CD4-positive, alpha-beta T cell (primary cell): ENCODE measurements at regions not wholly inside any gene's neighbourhood (a gene's known extent, or its start where the extent isn't known, plus 50 kb on each side); places are given as distances from the start of the nearest gene placed in this dataset.

Experiments used
- ATAC-seq: fragments of 200-7000 bp; cut with Tn5 transposase; one replicate; pipeline ENCODE4 v1.10.0; 2022; ENCODE audit warnings: mild to moderate bottlenecking; ENCODE audit not compliant: poor library complexity
- CTCF ChIA-PET: fragments of 350-600 bp; sonication (Branson Sonifier 250); formaldehyde crosslinking; loops from one replicate; lab custom pipeline; 2021; ENCODE audit warnings: antibody characterized with exemption, inconsistent platforms; lab: Charles Lee
- POLR2A ChIA-PET: fragments of 350-600 bp; sonication (Branson Sonifier 250); formaldehyde crosslinking; loops from one replicate; lab custom pipeline; 2021; ENCODE audit warnings: antibody characterized with exemption, inconsistent platforms; lab: Charles Lee
- DNase-seq, 14 experiments: peaks; one replicate each; pipeline ENCODE4 v3.0.0-alpha.2; 2013 to 2020; ENCODE audit warnings: mixed read lengths in 2 of 14
- H3K27ac ChIP-seq, 2 donors: one replicate each; pipeline versions ENCODE4 v1.5.1 to v1.7.0; 2013; ENCODE audit warnings: low read length in 2 of 2, low read depth in 1 of 2, mild to moderate bottlenecking in 1 of 2
- H3K27me3 ChIP-seq, 2 experiments: 1 replicate in 1 of 2; 2 replicates in 1 of 2; pipeline versions ENCODE4 v1.6.1 to v1.7.0; 2013; ENCODE audit warnings: low read length in 2 of 2, control low read depth in 1 of 2, mild to moderate bottlenecking in 1 of 2, moderate library complexity in 1 of 2; ENCODE audit not compliant: insufficient read depth in 2 of 2, control insufficient read depth in 1 of 2
- H3K36me3 ChIP-seq: one replicate; pipeline ENCODE4 v1.6.1; 2013; ENCODE audit warnings: low read length, control low read depth; ENCODE audit not compliant: insufficient read depth
- H3K4me1 ChIP-seq: one replicate; pipeline ENCODE4 v1.6.1; 2013; ENCODE audit warnings: low read length, control low read depth; ENCODE audit not compliant: insufficient read depth
- H3K4me3 ChIP-seq: one replicate; pipeline ENCODE4 v1.5.1; 2013; ENCODE audit warnings: mild to moderate bottlenecking, low read length, moderate library complexity
- H3K9me3 ChIP-seq, 2 experiments: 1 replicate in 1 of 2; 2 replicates in 1 of 2; pipeline versions ENCODE4 v1.6.1 to v1.7.0; 2013; ENCODE audit warnings: low read length in 2 of 2, mild to moderate bottlenecking in 2 of 2, control low read depth in 1 of 2, moderate library complexity in 1 of 2; ENCODE audit not compliant: control insufficient read depth in 1 of 2, insufficient read depth in 1 of 2
- H3K27ac Mint-ChIP-seq: one replicate; pipeline ENCODE4 v1.8.0; 2020; ENCODE audit warnings: mixed read lengths
- H3K27me3 Mint-ChIP-seq: one replicate; pipeline ENCODE4 v1.8.0; 2021; ENCODE audit warnings: mixed read lengths
- H3K36me3 Mint-ChIP-seq: one replicate; pipeline ENCODE4 v1.8.0; 2021; ENCODE audit warnings: low read depth, mixed read lengths
- H3K4me1 Mint-ChIP-seq: one replicate; pipeline ENCODE4 v1.8.0; 2021; ENCODE audit warnings: low read depth, mixed read lengths
- H3K4me3 Mint-ChIP-seq: one replicate; pipeline ENCODE4 v1.8.0; 2020; ENCODE audit warnings: mild to moderate bottlenecking, mixed read lengths
- H3K9me3 Mint-ChIP-seq: one replicate; pipeline ENCODE4 v1.8.0; 2020; ENCODE audit warnings: mixed read lengths
- CTCF ChIP-seq: fragments of 200-600 bp; IDR thresholded peaks from one replicate; pipeline ENCODE4 v1.8.0; 2022; ENCODE audit warnings: antibody characterized with exemption, mild to moderate bottlenecking
- intact Hi-C, 2 experiments: fragments of 100-400 bp; cut with DNase I in 1 of 2; cut with micrococcal nuclease in 1 of 2; formaldehyde crosslinking; loops; one replicate each; pipeline versions ENCODE4 v1.15.1 to v1.9.0; 2023 to 2025; cut with DNase I, micrococcal nuclease

- Mint-ChIP-seq H3K27ac (no peak overlapping the region), H3K36me3 (no peaks in the 10 kb centered on the region), H3K4me1 (peaks cover 5% of the 10 kb centered on the region), H3K9me3 (no peaks in the 10 kb centered on the region), H3K4me3 (no peak overlapping the region), H3K27me3 (no peaks in the 10 kb centered on the region)
- Histone ChIP-seq H3K36me3 (no peaks in the 10 kb centered on the region), H3K27ac (no peak overlapping the region), H3K27me3 (no peaks in the 10 kb centered on the region), H3K4me1 (no peaks in the 10 kb centered on the region), H3K4me3 (no peak overlapping the region), H3K9me3 (no peaks in the 10 kb centered on the region)
- DNase-seq, result no peak
- intact Hi-C loops, result no loop called here
- ChIA-PET CTCF (no interaction called here), POLR2A (no interaction called here)
- no peak for TF ChIP-seq CTCF
- no peak for ATAC-seq
These were observed 638.1 kb upstream of the BOD1L1 start for GRCh38 chr4:14265651-14266050.

- Histone ChIP-seq H3K27ac (no peak overlapping the region), H3K36me3 (no peaks in the 10 kb centered on the region), H3K4me1 (no peaks in the 10 kb centered on the region), H3K4me3 (no peak overlapping the region), H3K9me3 (no peaks in the 10 kb centered on the region), H3K27me3 (no peaks in the 10 kb centered on the region)
- H3K9me3 Mint-ChIP-seq, result no peaks in the 10 kb centered on the region
- CTCF ChIA-PET, result no interaction called here
- no peaks in the 10 kb centered on the region for H3K27me3 Mint-ChIP-seq
- DNase-seq (no peak), ATAC-seq (no peak)
- H3K4me3 Mint-ChIP-seq, result no peak overlapping the region
- intact Hi-C loops, result no loop called here
- no peak overlapping the region for H3K27ac Mint-ChIP-seq
- TF ChIP-seq CTCF, result no peak
- POLR2A ChIA-PET, result no interaction called here
- H3K4me1 Mint-ChIP-seq, result peaks cover 5% of the 10 kb centered on the region
- H3K36me3 Mint-ChIP-seq, result no peaks in the 10 kb centered on the region
These were observed 640.0 kb upstream of the BOD1L1 start for GRCh38 chr4:14267373-14268060.

DNA sequence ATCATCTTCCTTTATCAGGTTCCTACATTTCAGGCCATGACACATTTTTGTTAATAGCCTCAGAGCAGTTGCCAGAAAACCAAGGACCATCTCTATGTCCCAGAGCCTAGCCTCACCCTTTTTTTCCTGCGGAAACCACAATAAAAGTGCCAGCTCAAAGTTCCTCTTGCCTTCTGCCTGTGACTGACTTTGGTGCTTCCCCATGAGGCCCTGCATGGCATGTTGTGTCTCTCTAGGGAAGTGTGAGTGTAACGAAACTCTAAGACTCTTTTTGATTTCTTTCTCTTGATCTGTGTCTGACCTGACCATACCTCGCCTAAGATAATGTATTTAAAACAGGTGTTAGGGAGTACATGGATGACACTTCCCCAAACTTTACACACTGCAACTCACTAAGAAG is 642.3 kb upstream of the BOD1L1 start:
- no peaks in the 10 kb centered on the region for H3K36me3 Mint-ChIP-seq
- Histone ChIP-seq H3K4me1 (no peaks in the 10 kb centered on the region), H3K36me3 (no peaks in the 10 kb centered on the region), H3K9me3 (no peaks in the 10 kb centered on the region), H3K27me3 (no peaks in the 10 kb centered on the region), H3K4me3 (no peak overlapping the region), H3K27ac (no peak overlapping the region)
- no peak overlapping the region for H3K27ac Mint-ChIP-seq
- H3K9me3 Mint-ChIP-seq, result no peaks in the 10 kb centered on the region
- no peaks in the 10 kb centered on the region for H3K27me3 Mint-ChIP-seq
- H3K4me3 Mint-ChIP-seq, result no peak overlapping the region
- TF ChIP-seq CTCF, result no peak
- no peak for ATAC-seq
- POLR2A ChIA-PET, result no interaction called here
- peaks cover 5% of the 10 kb centered on the region for H3K4me1 Mint-ChIP-seq
- CTCF ChIA-PET, result no interaction called here
- intact Hi-C loops, result no loop called here
- DNase-seq, result peak in 3 of 14 experiments; percentile 23 to 54 (median 38)
